Smooth muscle cell (in vitro differentiated cells): ENCODE measurements at regions not wholly inside any gene's neighbourhood (a gene's known extent, or its start where the extent isn't known, plus 50 kb on each side); places are given as distances from the start of the nearest gene placed in this dataset.

ENCODE experiments used
- DNase-seq: peaks from one replicate; lab custom pipeline; 2025; ENCODE audit not compliant: unreplicated experiment; lab: John Stamatoyannopoulos, UW
- H2AFZ ChIP-seq: fragments of 200-600 bp; sonication (generic); 2 replicates; pipeline ENCODE4 v1.6.0; 2016; ENCODE audit warnings: antibody characterized with exemption, low read depth, mild to moderate bottlenecking
- H3F3A ChIP-seq: fragments of 200-600 bp; sonication (generic); 2 replicates; pipeline ENCODE4 v1.6.0; 2017; ENCODE audit warnings: antibody characterized with exemption, low read depth
- H3K27ac ChIP-seq: fragments of 200-600 bp; sonication (generic); 2 replicates; pipeline ENCODE4 v1.5.1; 2016; ENCODE audit warnings: low read depth, mild to moderate bottlenecking
- H3K27me3 ChIP-seq: fragments of 200-600 bp; sonication (generic); 2 replicates; pipeline ENCODE4 v1.6.1; 2016; ENCODE audit warnings: low read depth, mild to moderate bottlenecking
- H3K36me3 ChIP-seq: fragments of 200-600 bp; sonication (generic); 2 replicates; pipeline ENCODE4 v1.5.1; 2016; ENCODE audit warnings: low read depth
- H3K4me1 ChIP-seq: fragments of 200-600 bp; sonication (generic); 2 replicates; pipeline ENCODE4 v1.5.1; 2016; ENCODE audit warnings: low read depth
- H3K4me2 ChIP-seq: fragments of 200-600 bp; sonication (generic); 2 replicates; pipeline ENCODE4 v1.6.0; 2016; ENCODE audit warnings: mild to moderate bottlenecking
- H3K4me3 ChIP-seq: fragments of 200-600 bp; sonication (generic); 2 replicates; pipeline ENCODE4 v1.5.1; 2016; ENCODE audit warnings: mild to moderate bottlenecking
- H3K79me2 ChIP-seq: fragments of 200-600 bp; sonication (generic); 2 replicates; pipeline ENCODE4 v1.6.0; 2016; ENCODE audit warnings: low read depth, mild to moderate bottlenecking
- H3K9ac ChIP-seq: fragments of 200-600 bp; sonication (generic); 2 replicates; pipeline ENCODE4 v1.6.0; 2016; ENCODE audit warnings: low read depth
- H3K9me3 ChIP-seq: fragments of 200-600 bp; sonication (generic); replicated peaks from 2 replicates; pipeline ENCODE4 v1.5.1; 2016; ENCODE audit warnings: low read depth
- H4K20me1 ChIP-seq: fragments of 200-600 bp; sonication (generic); 2 replicates; pipeline ENCODE4 v1.6.0; 2016; ENCODE audit warnings: low read depth
- whole genome bisulfite sequencing: methylation state at CpG from one replicate; pipeline ENCODE4 v1.1.7; 2016; ENCODE audit warnings: low lambda C conversion rate; 5-methylcytosine and 5-hydroxymethylcytosine counted together
- TF ChIP-seq, protein P1 (sequence below): fragments of 200-600 bp; sonication (generic); IDR thresholded peaks from 2 replicates; pipeline ENCODE4 v1.5.1; 2017; ENCODE audit warnings: borderline replicate concordance, mild to moderate bottlenecking, antibody characterized with exemption; ENCODE audit not compliant: insufficient read depth, poor library complexity, severe bottlenecking

DNA sequence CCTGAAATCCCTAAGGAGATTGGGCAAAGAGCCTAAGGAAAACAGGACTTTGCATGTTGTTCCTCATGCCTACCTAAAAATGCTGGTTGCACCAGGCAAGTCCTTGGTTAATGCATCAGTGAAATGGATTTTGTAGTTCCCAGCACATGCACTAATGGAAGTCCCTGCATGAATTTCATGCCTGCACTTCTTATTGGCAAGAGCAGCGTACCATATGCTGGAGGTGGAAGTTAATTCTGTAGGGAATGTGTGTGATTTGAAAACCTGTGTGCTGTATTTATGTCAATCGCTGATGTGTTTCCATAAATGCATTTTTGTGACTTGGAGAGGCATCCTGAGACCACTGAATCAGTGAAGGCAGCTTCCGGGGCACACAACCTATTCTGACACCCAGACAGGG, 140.3 kb upstream of the MTNR1B start:
- TF ChIP-seq, protein P1, sequence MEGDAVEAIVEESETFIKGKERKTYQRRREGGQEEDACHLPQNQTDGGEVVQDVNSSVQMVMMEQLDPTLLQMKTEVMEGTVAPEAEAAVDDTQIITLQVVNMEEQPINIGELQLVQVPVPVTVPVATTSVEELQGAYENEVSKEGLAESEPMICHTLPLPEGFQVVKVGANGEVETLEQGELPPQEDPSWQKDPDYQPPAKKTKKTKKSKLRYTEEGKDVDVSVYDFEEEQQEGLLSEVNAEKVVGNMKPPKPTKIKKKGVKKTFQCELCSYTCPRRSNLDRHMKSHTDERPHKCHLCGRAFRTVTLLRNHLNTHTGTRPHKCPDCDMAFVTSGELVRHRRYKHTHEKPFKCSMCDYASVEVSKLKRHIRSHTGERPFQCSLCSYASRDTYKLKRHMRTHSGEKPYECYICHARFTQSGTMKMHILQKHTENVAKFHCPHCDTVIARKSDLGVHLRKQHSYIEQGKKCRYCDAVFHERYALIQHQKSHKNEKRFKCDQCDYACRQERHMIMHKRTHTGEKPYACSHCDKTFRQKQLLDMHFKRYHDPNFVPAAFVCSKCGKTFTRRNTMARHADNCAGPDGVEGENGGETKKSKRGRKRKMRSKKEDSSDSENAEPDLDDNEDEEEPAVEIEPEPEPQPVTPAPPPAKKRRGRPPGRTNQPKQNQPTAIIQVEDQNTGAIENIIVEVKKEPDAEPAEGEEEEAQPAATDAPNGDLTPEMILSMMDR = no peak
- Histone ChIP-seq H3K9ac (no peak overlapping the region), H3K4me1 (peaks cover 19% of the 10 kb centered on the region), H4K20me1 (no peaks in the 10 kb centered on the region), H3K27ac (no peak overlapping the region), H3K79me2 (no peaks in the 10 kb centered on the region), H3K4me3 (no peak overlapping the region), H3K9me3 (no peaks in the 10 kb centered on the region), H3K4me2 (no peak overlapping the region), H3K36me3 (no peaks in the 10 kb centered on the region), H2AFZ (peak overlapping the region; percentile 48), H3K27me3 (no peaks in the 10 kb centered on the region), H3F3A (no peaks in the 10 kb centered on the region)
- DNase-seq = no peak
- 95% methylated on average over 3 of the region's 3 CpGs for WGBS

DNA sequence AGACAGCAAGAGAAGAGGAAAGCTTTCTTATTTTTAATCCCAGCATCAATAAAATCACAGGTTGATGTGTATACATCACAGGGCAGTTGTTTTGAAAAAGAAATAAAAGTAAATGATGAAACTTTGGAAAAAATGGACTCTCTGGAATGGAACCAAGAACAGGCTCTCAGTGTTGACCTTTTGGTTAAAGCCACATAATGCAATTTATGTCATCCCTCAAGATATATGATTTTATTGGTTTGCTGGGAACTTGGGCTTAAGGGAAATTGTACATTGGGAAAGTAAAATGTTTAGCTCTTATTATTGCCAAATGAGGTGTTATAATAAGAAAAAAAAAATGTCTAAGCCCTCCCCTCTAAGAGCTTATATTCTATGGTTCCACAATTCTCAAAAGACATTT, 139.8 kb upstream of the MTNR1B start:
- H3K79me2 ChIP-seq = no peaks in the 10 kb centered on the region
- no peak overlapping the region for H3K4me3 ChIP-seq
- H3K9ac ChIP-seq = no peak overlapping the region
- no peak for DNase-seq
- no peaks in the 10 kb centered on the region for H3K27me3 ChIP-seq
- H2AFZ ChIP-seq = no peak overlapping the region
- no peak overlapping the region for H3K27ac ChIP-seq
- H3K4me2 ChIP-seq = no peak overlapping the region
- TF ChIP-seq, protein P1 = no peak
- no peaks in the 10 kb centered on the region for H3K9me3 ChIP-seq
- H3F3A ChIP-seq = no peaks in the 10 kb centered on the region
- H3K4me1 ChIP-seq = peaks cover 19% of the 10 kb centered on the region
- no peaks in the 10 kb centered on the region for H4K20me1 ChIP-seq
- no peaks in the 10 kb centered on the region for H3K36me3 ChIP-seq

DNA sequence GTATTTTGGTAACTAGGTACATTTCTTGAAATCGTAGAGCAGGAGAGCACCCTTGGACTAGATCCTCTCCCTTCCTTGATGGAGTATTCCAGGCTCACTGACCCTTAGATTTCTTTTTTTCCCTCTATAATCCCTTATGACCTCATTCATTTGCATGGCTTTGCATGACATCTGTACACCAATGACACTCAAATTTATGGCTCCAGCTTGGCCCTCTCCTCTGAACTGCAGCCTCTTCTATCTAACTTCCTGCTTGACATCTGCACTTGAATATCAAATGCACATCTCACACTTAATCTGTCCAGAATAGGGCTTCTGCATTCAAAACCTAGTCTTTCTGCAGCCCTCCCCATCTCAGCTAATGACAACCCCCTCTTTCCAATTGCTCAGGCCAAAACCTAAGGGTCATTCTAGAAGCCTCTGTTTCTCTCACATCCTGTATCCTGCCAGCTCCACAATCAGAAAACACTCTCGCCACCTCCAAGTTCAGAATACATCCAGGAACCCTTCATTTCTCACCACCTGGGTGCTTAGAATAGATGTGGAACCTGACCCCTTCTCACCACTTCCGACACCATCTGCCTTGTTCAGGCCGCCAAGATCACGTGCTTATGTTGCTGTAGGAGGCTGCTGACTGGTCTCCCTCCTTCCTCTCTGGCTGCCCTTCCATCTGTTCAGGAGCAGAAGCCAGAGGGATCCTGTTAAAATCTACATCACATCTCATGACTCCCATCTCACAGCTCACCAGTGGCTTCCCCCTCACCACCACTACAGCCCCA, 138.9 kb upstream of the MTNR1B start:
- 93% methylated on average over 5 of the region's 5 CpGs for WGBS
- H3K27ac ChIP-seq = no peak overlapping the region
- H3K27me3 ChIP-seq = no peaks in the 10 kb centered on the region
- H3K9me3 ChIP-seq = no peaks in the 10 kb centered on the region
- no peaks in the 10 kb centered on the region for H4K20me1 ChIP-seq
- DNase-seq = no peak
- no peaks in the 10 kb centered on the region for H3K36me3 ChIP-seq
- H2AFZ ChIP-seq = no peak overlapping the region
- no peak overlapping the region for H3K9ac ChIP-seq
- no peaks in the 10 kb centered on the region for H3K79me2 ChIP-seq
- H3K4me1 ChIP-seq = peaks cover 19% of the 10 kb centered on the region
- no peaks in the 10 kb centered on the region for H3F3A ChIP-seq
- TF ChIP-seq, protein P1 = no peak
- H3K4me2 ChIP-seq = no peak overlapping the region
- no peak overlapping the region for H3K4me3 ChIP-seq
